ENCODE measurements at regions not wholly inside any gene's neighbourhood (a gene's known extent, or its start where the extent isn't known, plus 50 kb on each side); places are given as distances from the start of the nearest gene placed in this dataset.
"Not testable (repeated sequence)": the region's sequence is repeated elsewhere in the genome, so short reads cannot be mapped to it uniquely, and the experiment has no call there.

GRCh38 chr5:163309914-163310313 lies 127.5 kb upstream of the CCNG1 start:
- Histone ChIP-seq H3K27ac (ENCODE audit: low read length) (no peak overlapping the region), H3K9ac (ENCODE audit: low read depth, low read length) (no peak overlapping the region), H3K4me2 (ENCODE audit: insufficient read depth, low read length) (no peak overlapping the region), H4K20me1 (ENCODE audit: insufficient read depth, low read length) (no peaks in the 10 kb centered on the region), H3K9me3 (ENCODE audit: insufficient read depth, low read length, severe bottlenecking) (peaks cover 14% of the 10 kb centered on the region), H3K4me3 (ENCODE audit: low read depth in 1 of 2, low read length in 2 of 2) (no peak overlapping the region), H2AFZ (ENCODE audit: low read depth, low read length) (no peak overlapping the region), H3K79me2 (ENCODE audit: insufficient read depth, low read length) (no peaks in the 10 kb centered on the region), H3K27me3 (ENCODE audit: insufficient read depth, low read length, poor library complexity) (no peaks in the 10 kb centered on the region), H3K36me3 (ENCODE audit: insufficient read depth, low read length) (no peaks in the 10 kb centered on the region), H3K4me1 (ENCODE audit: insufficient read depth, low read length) (peaks cover 16% of the 10 kb centered on the region)
- no peak for TF ChIP-seq CTCF (IDR thresholded peaks at IDR 0.05; ENCODE audit: borderline replicate concordance, extremely low read depth, low read length, poor library complexity, severe bottlenecking)
- TF ChIP-seq EZH2 (IDR thresholded peaks at IDR 0.05; ENCODE audit: borderline replicate concordance, low read depth, low read length, severe bottlenecking), result no peak
- ATAC-seq (ENCODE audit: insufficient read depth, low read depth) (no peak), DNase-seq (no peak)

- TF ChIP-seq EZH2 (IDR thresholded peaks at IDR 0.05; ENCODE audit: borderline replicate concordance, low read depth, low read length, severe bottlenecking), result no peak
- TF ChIP-seq CTCF (IDR thresholded peaks at IDR 0.05; ENCODE audit: borderline replicate concordance, extremely low read depth, low read length, poor library complexity, severe bottlenecking), result no peak
- Histone ChIP-seq H3K27ac (ENCODE audit: low read length) (no peak overlapping the region; the same call in 1 of the 2 replicates), H3K36me3 (ENCODE audit: insufficient read depth, low read length) (no peaks in the 10 kb centered on the region), H2AFZ (ENCODE audit: low read depth, low read length) (0 out of 2 replicates have a peak overlapping the region, but pooled peaks have one; percentile 0), H3K27me3 (ENCODE audit: insufficient read depth, low read length, poor library complexity) (no peaks in the 10 kb centered on the region), H4K20me1 (ENCODE audit: insufficient read depth, low read length) (no peaks in the 10 kb centered on the region), H3K4me1 (ENCODE audit: insufficient read depth, low read length) (peaks cover 16% of the 10 kb centered on the region), H3K4me3 (ENCODE audit: low read depth in 1 of 2, low read length in 2 of 2) (no peak overlapping the region), H3K9ac (ENCODE audit: low read depth, low read length) (no peak overlapping the region), H3K4me2 (ENCODE audit: insufficient read depth, low read length) (no peak overlapping the region), H3K79me2 (ENCODE audit: insufficient read depth, low read length) (no peaks in the 10 kb centered on the region), H3K9me3 (ENCODE audit: insufficient read depth, low read length, severe bottlenecking) (peaks cover 14% of the 10 kb centered on the region)
- peak; percentile 48; the same call in 2 of the 3 replicates for ATAC-seq (ENCODE audit: insufficient read depth, low read depth)
- DNase-seq, result no peak
Observed at GRCh38 chr5:163310997-163311396, 126.4 kb upstream of the CCNG1 start.

- no peaks in the 10 kb centered on the region for H3K36me3 ChIP-seq (ENCODE audit: insufficient read depth, low read length)
- H3K9me3 ChIP-seq (ENCODE audit: insufficient read depth, low read length, severe bottlenecking), result peaks cover 14% of the 10 kb centered on the region
- TF ChIP-seq CTCF (IDR thresholded peaks at IDR 0.05; ENCODE audit: borderline replicate concordance, extremely low read depth, low read length, poor library complexity, severe bottlenecking), result no peak
- no peak for TF ChIP-seq EZH2 (IDR thresholded peaks at IDR 0.05; ENCODE audit: borderline replicate concordance, low read depth, low read length, severe bottlenecking)
- H4K20me1 ChIP-seq (ENCODE audit: insufficient read depth, low read length), result no peaks in the 10 kb centered on the region
- no peaks in the 10 kb centered on the region for H3K27me3 ChIP-seq (ENCODE audit: insufficient read depth, low read length, poor library complexity)
- no peak overlapping the region for H2AFZ ChIP-seq (ENCODE audit: low read depth, low read length)
- DNase-seq (no peak), ATAC-seq (ENCODE audit: insufficient read depth, low read depth) (no peak)
- no peak overlapping the region for H3K27ac ChIP-seq (ENCODE audit: low read length)
- H3K79me2 ChIP-seq (ENCODE audit: insufficient read depth, low read length), result no peaks in the 10 kb centered on the region
- peaks cover 16% of the 10 kb centered on the region for H3K4me1 ChIP-seq (ENCODE audit: insufficient read depth, low read length)
- no peak overlapping the region for H3K9ac ChIP-seq (ENCODE audit: low read depth, low read length)
- no peak overlapping the region for H3K4me2 ChIP-seq (ENCODE audit: insufficient read depth, low read length)
- H3K4me3 ChIP-seq (ENCODE audit: low read depth in 1 of 2, low read length in 2 of 2), result no peak overlapping the region
Observed at GRCh38 chr5:163312598-163312997, 124.8 kb upstream of the CCNG1 start.

GRCh38 chr5:163313049-163313448 lies 124.3 kb upstream of the CCNG1 start:
- not testable (repeated sequence) for DNase-seq; H3K4me2 ChIP-seq (ENCODE audit: insufficient read depth, low read length); H2AFZ ChIP-seq (ENCODE audit: low read depth, low read length); H3K27me3 ChIP-seq (ENCODE audit: insufficient read depth, low read length, poor library complexity); H3K9ac ChIP-seq (ENCODE audit: low read depth, low read length); ATAC-seq (ENCODE audit: insufficient read depth, low read depth); H3K79me2 ChIP-seq (ENCODE audit: insufficient read depth, low read length); H3K36me3 ChIP-seq (ENCODE audit: insufficient read depth, low read length); H3K4me3 ChIP-seq (ENCODE audit: low read depth in 1 of 2, low read length in 2 of 2); H4K20me1 ChIP-seq (ENCODE audit: insufficient read depth, low read length); H3K27ac ChIP-seq (ENCODE audit: low read length)
- peaks cover 14% of the 10 kb centered on the region for H3K9me3 ChIP-seq (ENCODE audit: insufficient read depth, low read length, severe bottlenecking)
- H3K4me1 ChIP-seq (ENCODE audit: insufficient read depth, low read length), result peaks cover 16% of the 10 kb centered on the region

- not testable (repeated sequence) for DNase-seq; H3K36me3 ChIP-seq (ENCODE audit: insufficient read depth, low read length); H3K9ac ChIP-seq (ENCODE audit: low read depth, low read length); H3K4me1 ChIP-seq (ENCODE audit: insufficient read depth, low read length); H3K79me2 ChIP-seq (ENCODE audit: insufficient read depth, low read length); ATAC-seq (ENCODE audit: insufficient read depth, low read depth); H2AFZ ChIP-seq (ENCODE audit: low read depth, low read length); H3K4me3 ChIP-seq (ENCODE audit: low read depth in 1 of 2, low read length in 2 of 2); H3K27me3 ChIP-seq (ENCODE audit: insufficient read depth, low read length, poor library complexity); H4K20me1 ChIP-seq (ENCODE audit: insufficient read depth, low read length); H3K27ac ChIP-seq (ENCODE audit: low read length); H3K4me2 ChIP-seq (ENCODE audit: insufficient read depth, low read length)
- peaks cover 14% of the 10 kb centered on the region for H3K9me3 ChIP-seq (ENCODE audit: insufficient read depth, low read length, severe bottlenecking)
Observed at GRCh38 chr5:163316374-163316773, 121.0 kb upstream of the CCNG1 start.

All from DND-41 (cell line).